H1 (cell line): ENCODE measurements at regions not wholly inside any gene's neighbourhood (a gene's known extent, or its start where the extent isn't known, plus 50 kb on each side); places are given as distances from the start of the nearest gene placed in this dataset.

Source experiments
- BACH1 ChIP-seq: IDR thresholded peaks from 2 replicates; pipeline ENCODE4 v1.6.1; 2012; ENCODE audit warnings: low read length, improper control_type of control experiment
- TBP ChIP-seq: IDR thresholded peaks from 2 replicates; pipeline ENCODE4 v1.6.1; 2011; ENCODE audit warnings: low read depth, low read length, improper control_type of control experiment
- ZNF274 ChIP-seq: IDR thresholded peaks from 2 replicates; pipeline ENCODE4 v1.7.0; 2012; ENCODE audit warnings: low read length, borderline replicate concordance; ENCODE audit errors: extremely low read depth
- TF ChIP-seq, protein P1 (sequence below): IDR thresholded peaks from 2 replicates; pipeline ENCODE4 v1.6.1; 2012; ENCODE audit warnings: inconsistent platforms
- TF ChIP-seq, protein P2 (sequence below): IDR thresholded peaks from 2 replicates; pipeline ENCODE4 v1.6.1; 2011; ENCODE audit warnings: low read length, improper control_type of control experiment

- no peak for TF ChIP-seq ZNF274
- no peak for TF ChIP-seq BACH1
- TF ChIP-seq, protein P1, sequence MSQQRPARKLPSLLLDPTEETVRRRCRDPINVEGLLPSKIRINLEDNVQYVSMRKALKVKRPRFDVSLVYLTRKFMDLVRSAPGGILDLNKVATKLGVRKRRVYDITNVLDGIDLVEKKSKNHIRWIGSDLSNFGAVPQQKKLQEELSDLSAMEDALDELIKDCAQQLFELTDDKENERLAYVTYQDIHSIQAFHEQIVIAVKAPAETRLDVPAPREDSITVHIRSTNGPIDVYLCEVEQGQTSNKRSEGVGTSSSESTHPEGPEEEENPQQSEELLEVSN, result no peak
- TF ChIP-seq, protein P2, sequence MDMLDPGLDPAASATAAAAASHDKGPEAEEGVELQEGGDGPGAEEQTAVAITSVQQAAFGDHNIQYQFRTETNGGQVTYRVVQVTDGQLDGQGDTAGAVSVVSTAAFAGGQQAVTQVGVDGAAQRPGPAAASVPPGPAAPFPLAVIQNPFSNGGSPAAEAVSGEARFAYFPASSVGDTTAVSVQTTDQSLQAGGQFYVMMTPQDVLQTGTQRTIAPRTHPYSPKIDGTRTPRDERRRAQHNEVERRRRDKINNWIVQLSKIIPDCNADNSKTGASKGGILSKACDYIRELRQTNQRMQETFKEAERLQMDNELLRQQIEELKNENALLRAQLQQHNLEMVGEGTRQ, result no peak
- TF ChIP-seq TBP, result no peak
Measured at GRCh38 chr16:63283721-63284120, 1247.5 kb upstream of the CDH8 start (continued).
